GM12892 (cell line): ENCODE measurements at regions not wholly inside any gene's neighbourhood (a gene's known extent, or its start where the extent isn't known, plus 50 kb on each side); places are given as distances from the start of the nearest gene placed in this dataset.

Experiments used
- POLR2A ChIP-seq: IDR thresholded peaks from 2 replicates; pipeline ENCODE4 v1.6.1; 2011; ENCODE audit warnings: low read depth, low read length, control low read depth
- TAF1 ChIP-seq: IDR thresholded peaks from 2 replicates; pipeline ENCODE4 v1.6.1; 2011; ENCODE audit warnings: low read depth, mild to moderate bottlenecking, control low read depth, low read length, borderline replicate concordance

- TF ChIP-seq POLR2A (no peak), TAF1 (no peak)
Measured at GRCh38 chr1:101667761-101668160, 329.0 kb downstream of the OLFM3 start.
